Esophagus muscularis mucosa (tissue), 4 donors: ENCODE measurements at regions not wholly inside any gene's neighbourhood (a gene's known extent, or its start where the extent isn't known, plus 50 kb on each side); places are given as distances from the start of the nearest gene placed in this dataset.
A peak's percentile ranks its signal among the peaks of the same experiment; 100 is the strongest.
"Not testable (repeated sequence)": the region's sequence is repeated elsewhere in the genome, so short reads cannot be mapped to it uniquely, and the experiment has no call there.

ENCODE experiments used
- DNase-seq: peaks from one replicate; pipeline ENCODE4 v3.0.0-alpha.2; 2017; ENCODE audit errors: extremely low spot score
- H3K27ac ChIP-seq, 4 donors: fragments of 200-600 bp; sonication (generic); replicated peaks in 1 of 4; 1 replicate in 3 of 4; 2 replicates in 1 of 4; pipeline ENCODE4 v1.5.1; 2016 to 2019; ENCODE audit warnings: mild to moderate bottlenecking in 1 of 4
- H3K27me3 ChIP-seq, 4 donors: fragments of 200-600 bp; sonication (generic); one replicate each; pipeline versions ENCODE4 v1.5.1 to v1.6.0; 2016 to 2019
- H3K36me3 ChIP-seq, 4 donors: fragments of 200-600 bp; sonication (generic); one replicate each; pipeline ENCODE4 v1.5.1; 2016 to 2019
- H3K4me1 ChIP-seq, 4 donors: fragments of 200-600 bp; sonication (generic); one replicate each; pipeline ENCODE4 v1.5.1; 2016 to 2019
- H3K4me3 ChIP-seq, 4 donors: fragments of 200-600 bp; sonication (generic); 1 replicate in 2 of 4; 2 replicates in 2 of 4; pipeline ENCODE4 v1.5.1; 2016 to 2019; ENCODE audit warnings: mild to moderate bottlenecking in 4 of 4, moderate library complexity in 1 of 4
- H3K9me3 ChIP-seq, 4 donors: fragments of 200-600 bp; sonication (generic); 1 replicate in 3 of 4; 2 replicates in 1 of 4; pipeline ENCODE4 v1.5.1; 2016 to 2019
- CTCF ChIP-seq, 3 experiments: fragments of 200-600 bp in 2 of 3; fragments of 450-650 bp in 1 of 3; sonication (generic) in 2 of 3; IDR thresholded peaks; one replicate each; pipeline ENCODE4 v1.5.1; 2017 to 2019; ENCODE audit warnings: antibody characterized with exemption in 3 of 3, mild to moderate bottlenecking in 2 of 3, moderate library complexity in 1 of 3
- EP300 ChIP-seq: sonication (generic); formaldehyde crosslinking; IDR thresholded peaks from one replicate; pipeline ENCODE4 v1.6.1; 2017; ENCODE audit warnings: antibody characterized with exemption
- POLR2A ChIP-seq: fragments of 450-650 bp; IDR thresholded peaks from one replicate; pipeline ENCODE4 v1.6.1; 2017; ENCODE audit warnings: antibody characterized with exemption, moderate library complexity, mild to moderate bottlenecking, low read depth
- POLR2AphosphoS5 ChIP-seq, 2 donors: sonication (generic); formaldehyde crosslinking; IDR thresholded peaks; one replicate each; pipeline ENCODE4 v1.6.1; 2017; ENCODE audit warnings: antibody characterized with exemption in 2 of 2
- WGBS: methylation state at CpG from one replicate; pipeline ENCODE4 v1.1.5; 2018; 5-methylcytosine and 5-hydroxymethylcytosine counted together
- intact Hi-C: fragments of 100-400 bp; cut with DNase I; formaldehyde crosslinking; loops from one replicate; pipeline ENCODE4 v1.15.1; 2023

- intact Hi-C loops, result no loop called here
- 67% methylated on average over 1 of the region's 2 CpGs for WGBS
- Histone ChIP-seq H3K27me3 (peaks cover 0 to 19% (median 0%) of the 10 kb centered on the region in 4 donors), H3K4me1 (no peaks in the 10 kb centered on the region), H3K4me3 (no peak overlapping the region), H3K36me3 (no peaks in the 10 kb centered on the region), H3K27ac (no peak overlapping the region), H3K9me3 (peaks cover 0 to 15% (median 0%) of the 10 kb centered on the region in 4 donors)
- DNase-seq, result peak; percentile 84
- no peak for TF ChIP-seq CTCF (IDR thresholded peaks at IDR 0.05)
- TF ChIP-seq EP300, result no peak
- TF ChIP-seq POLR2AphosphoS5 (IDR thresholded peaks at IDR 0.05), result no peak
- TF ChIP-seq POLR2A, result no peak
These were observed 94.5 kb downstream of the TPRA1 start for GRCh38 chr3:127495821-127496655.

GRCh38 chr3:127493924-127494646, 96.4 kb downstream of the TPRA1 start:
- WGBS, result 86% methylated on average over 4 of the region's 4 CpGs
- no peaks in the 10 kb centered on the region for H3K36me3 ChIP-seq
- H3K4me1 ChIP-seq, result no peaks in the 10 kb centered on the region
- H3K4me3 ChIP-seq, result no peak overlapping the region
- DNase-seq, result no peak
- H3K27me3 ChIP-seq, result peaks cover 0 to 20% (median 0%) of the 10 kb centered on the region in 4 donors
- H3K9me3 ChIP-seq, result no peaks in the 10 kb centered on the region
- intact Hi-C loops, result no loop called here
- no peak overlapping the region for H3K27ac ChIP-seq
- TF ChIP-seq POLR2A, result no peak
- no peak for TF ChIP-seq POLR2AphosphoS5 (IDR thresholded peaks at IDR 0.05)
- no peak for TF ChIP-seq CTCF (IDR thresholded peaks at IDR 0.05)
- no peak for TF ChIP-seq EP300

GRCh38 chr3:127492426-127492825, 98.1 kb downstream of the TPRA1 start:
- H3K27ac ChIP-seq, result no peak overlapping the region
- H3K36me3 ChIP-seq, result no peaks in the 10 kb centered on the region
- TF ChIP-seq EP300, result no peak
- TF ChIP-seq POLR2A, result no peak
- H3K27me3 ChIP-seq, result peaks cover 0 to 21% (median 0%) of the 10 kb centered on the region in 4 donors
- intact Hi-C loops, result no loop called here
- DNase-seq, result peak; percentile 85
- no CpG with 5 or more reads among the region's 2 CpGs for WGBS
- no peaks in the 10 kb centered on the region for H3K4me1 ChIP-seq
- no peak overlapping the region for H3K4me3 ChIP-seq
- no peaks in the 10 kb centered on the region for H3K9me3 ChIP-seq

- peak; percentile 81 for DNase-seq
- 78% methylated on average over 5 of the region's 5 CpGs for WGBS
- H3K36me3 ChIP-seq, result no peaks in the 10 kb centered on the region
- H3K27me3 ChIP-seq, result peaks cover 0 to 22% (median 0%) of the 10 kb centered on the region in 4 donors
- H3K4me1 ChIP-seq, result no peaks in the 10 kb centered on the region
- intact Hi-C loops, result no loop called here
- TF ChIP-seq CTCF (IDR thresholded peaks at IDR 0.05), result no peak
- no peak for TF ChIP-seq POLR2AphosphoS5 (IDR thresholded peaks at IDR 0.05)
- no peak for TF ChIP-seq EP300
- no peak for TF ChIP-seq POLR2A
- H3K27ac ChIP-seq, result no peak overlapping the region
- no peaks in the 10 kb centered on the region for H3K9me3 ChIP-seq
- no peak overlapping the region for H3K4me3 ChIP-seq
These were observed 98.6 kb downstream of the TPRA1 start for GRCh38 chr3:127491909-127492308.

- H3K4me1 ChIP-seq, result no peaks in the 10 kb centered on the region
- H3K4me3 ChIP-seq, result no peak overlapping the region
- H3K36me3 ChIP-seq, result no peaks in the 10 kb centered on the region
- DNase-seq, result peak; percentile 85
- TF ChIP-seq POLR2AphosphoS5 (IDR thresholded peaks at IDR 0.05) (no peak), CTCF (IDR thresholded peaks at IDR 0.05) (no peak), EP300 (no peak), POLR2A (no peak)
- H3K27ac ChIP-seq, result no peak overlapping the region
- H3K9me3 ChIP-seq, result no peaks in the 10 kb centered on the region
- WGBS, result 78% methylated on average over 4 of the region's 4 CpGs
- intact Hi-C loops, result no loop called here
- peaks cover 0 to 22% (median 0%) of the 10 kb centered on the region in 4 donors for H3K27me3 ChIP-seq
These were observed 99.2 kb downstream of the TPRA1 start for GRCh38 chr3:127491323-127491722.

GRCh38 chr3:127491024-127491305, 99.6 kb downstream of the TPRA1 start:
- H3K9me3 ChIP-seq, H3K27ac ChIP-seq, intact Hi-C loops, H3K36me3 ChIP-seq, H3K4me3 ChIP-seq, DNase-seq, H3K4me1 ChIP-seq: not testable (repeated sequence)
- peaks cover 0 to 22% (median 0%) of the 10 kb centered on the region in 4 donors for H3K27me3 ChIP-seq
- WGBS, result 50% methylated on average over 2 of the region's 2 CpGs
